Anterior cingulate cortex (tissue), 58 donors: ENCODE measurements at regions not wholly inside any gene's neighbourhood (a gene's known extent, or its start where the extent isn't known, plus 50 kb on each side); places are given as distances from the start of the nearest gene placed in this dataset.
"Not testable (repeated sequence)": the region's sequence is repeated elsewhere in the genome, so short reads cannot be mapped to it uniquely, and the experiment has no call there.

ENCODE experiments used
- DNase-seq, 58 donors: peaks; one replicate each; lab custom pipeline; 2025; lab: John Stamatoyannopoulos, UW

- DNase-seq = no peak
Measured at GRCh38 chr18:30245766-30246455, 796.6 kb downstream of the DSC3 start.

DNA sequence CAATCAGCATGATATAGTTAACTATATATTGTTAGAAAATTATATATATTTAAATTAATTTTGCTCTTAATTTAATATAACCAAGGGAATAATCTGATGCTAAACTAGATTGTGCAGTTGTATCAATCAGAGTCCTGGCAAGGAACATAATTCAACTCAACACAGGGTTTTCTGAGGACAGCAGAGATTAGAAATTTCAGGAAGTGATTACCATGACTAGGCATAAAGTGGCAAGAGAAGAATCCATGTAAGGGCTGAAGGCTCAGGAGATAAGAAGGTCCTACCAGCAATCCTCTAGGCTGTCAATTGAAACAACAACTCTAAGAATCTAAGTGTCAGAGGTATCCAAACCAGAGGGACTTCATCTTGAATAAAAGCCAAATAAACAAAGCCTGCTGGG, 807.8 kb downstream of the DSC3 start:
- DNase-seq = no peak

DNA sequence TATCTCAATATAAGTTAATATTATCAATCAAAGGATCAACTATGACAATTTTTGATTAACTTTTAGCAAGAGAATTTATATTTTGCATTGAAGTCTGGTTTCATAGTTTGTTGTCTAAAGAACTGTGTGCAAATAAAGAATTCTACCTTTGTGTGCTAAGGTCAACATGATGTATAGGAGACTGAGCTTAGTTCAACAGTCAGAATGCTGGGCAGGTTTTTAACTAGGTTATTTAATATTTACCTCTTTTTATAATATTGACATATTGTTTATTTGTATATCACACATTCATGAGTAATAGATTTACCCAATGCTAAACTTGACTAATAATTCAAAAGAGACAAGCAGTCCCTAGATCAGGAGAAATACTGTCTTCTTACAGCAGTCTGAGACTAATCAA, 831.4 kb downstream of the DSC3 start:
- DNase-seq = no peak

DNA sequence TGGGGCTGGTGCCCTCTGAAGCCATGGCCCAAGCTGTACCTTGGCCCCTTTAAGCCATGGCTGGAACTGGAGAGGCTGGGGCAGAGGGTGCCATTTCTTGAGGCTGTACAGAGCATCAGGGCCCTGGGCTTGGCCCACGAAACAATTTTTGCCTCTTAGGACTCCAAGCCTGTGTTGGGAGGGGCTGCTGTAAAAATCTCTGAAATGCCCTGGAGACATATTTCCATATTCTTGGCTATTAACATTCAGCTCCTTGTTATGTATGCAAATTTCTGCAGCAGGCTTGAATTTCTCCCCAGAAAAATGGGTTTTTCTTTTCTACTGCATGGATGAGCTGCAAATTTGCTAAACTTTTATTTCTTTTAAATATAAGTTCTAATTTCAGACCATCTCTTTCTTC, 834.0 kb downstream of the DSC3 start:
- DNase-seq = no peak

DNA sequence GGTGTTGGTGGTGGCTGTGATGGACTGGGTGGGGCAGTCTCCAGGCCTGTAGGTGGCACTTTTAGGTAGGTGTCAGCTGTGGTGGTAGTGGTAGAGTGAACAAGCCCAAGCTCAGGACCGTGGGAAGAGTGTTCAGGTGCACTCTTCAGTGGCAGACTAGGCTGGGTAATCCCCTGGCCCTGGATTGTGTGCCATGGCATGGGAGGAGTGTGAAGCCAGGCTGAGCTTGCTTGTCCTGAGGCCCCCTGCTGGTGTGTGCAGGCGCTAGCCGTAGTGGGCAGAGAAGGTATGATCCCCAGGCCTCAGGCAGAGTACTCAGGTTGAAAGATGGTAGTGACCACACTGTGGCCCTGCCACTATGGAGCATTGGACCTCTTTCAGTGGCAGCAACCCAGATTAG, 850.3 kb downstream of the DSC3 start:
- DNase-seq = no peak

DNA sequence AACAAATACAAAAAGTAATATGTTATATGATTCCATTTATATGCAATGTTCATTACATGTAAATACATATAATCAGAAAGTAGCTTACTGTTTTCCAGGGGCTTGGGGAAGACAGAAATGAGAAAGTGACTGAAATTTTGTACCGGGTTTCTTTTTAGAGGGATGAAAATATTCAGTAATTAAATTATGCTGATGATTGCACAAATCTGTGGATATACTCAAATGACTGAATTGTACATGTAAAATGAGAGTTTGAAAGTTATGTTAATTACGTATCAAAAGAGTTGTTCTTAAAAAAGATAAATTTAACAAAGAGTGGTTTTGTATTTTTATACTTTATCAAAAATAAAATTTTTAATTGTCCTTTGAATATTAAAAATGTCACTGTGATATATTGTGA, 856.3 kb downstream of the DSC3 start:
- DNase-seq = no peak

DNA sequence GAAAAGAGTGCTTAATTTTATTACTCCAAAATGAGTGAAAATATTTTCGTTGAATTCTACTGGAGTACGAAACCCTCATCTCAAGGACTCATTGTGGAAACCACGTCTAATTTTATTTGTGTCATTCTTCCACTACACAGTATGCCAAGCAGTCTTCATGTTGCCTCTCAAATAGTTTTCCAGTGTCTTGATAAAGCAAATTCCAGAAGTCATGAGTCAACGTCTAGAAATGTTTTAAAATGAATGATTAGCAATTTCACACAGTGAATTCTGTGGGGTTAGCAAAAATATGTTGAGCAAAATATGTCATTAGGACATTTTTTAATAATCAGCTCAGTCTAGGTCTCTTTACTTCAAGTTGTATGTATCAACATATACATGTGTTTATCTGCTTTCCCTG, 865.5 kb downstream of the DSC3 start:
- no peak for DNase-seq

- no peak for DNase-seq
Measured at GRCh38 chr18:30175621-30176225, 866.8 kb downstream of the DSC3 start.

- no peak for DNase-seq
Measured at GRCh38 chr18:30175061-30175574, 867.4 kb downstream of the DSC3 start.

DNA sequence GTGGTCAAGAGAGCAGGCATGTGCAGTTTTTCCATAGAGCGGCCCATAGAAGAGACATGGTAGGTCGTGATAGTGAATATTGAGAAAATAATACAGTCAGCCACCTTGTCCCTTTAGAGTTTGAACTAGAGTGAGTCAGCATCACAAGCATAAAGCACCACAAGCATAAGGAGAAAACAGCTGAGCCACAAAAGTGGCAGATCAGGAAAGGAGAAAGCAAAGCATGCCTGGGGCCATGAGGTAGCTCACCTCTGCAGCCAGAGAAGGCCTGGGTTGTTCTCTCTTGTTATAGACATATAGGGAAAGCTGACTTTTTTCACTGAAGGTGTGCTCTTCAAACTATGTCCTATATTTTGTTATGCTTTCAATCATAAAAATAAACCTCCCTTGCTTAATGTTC, 879.0 kb downstream of the DSC3 start:
- no peak for DNase-seq

GRCh38 chr18:30160124-30160523, 882.4 kb downstream of the DSC3 start:
- no peak for DNase-seq

DNA sequence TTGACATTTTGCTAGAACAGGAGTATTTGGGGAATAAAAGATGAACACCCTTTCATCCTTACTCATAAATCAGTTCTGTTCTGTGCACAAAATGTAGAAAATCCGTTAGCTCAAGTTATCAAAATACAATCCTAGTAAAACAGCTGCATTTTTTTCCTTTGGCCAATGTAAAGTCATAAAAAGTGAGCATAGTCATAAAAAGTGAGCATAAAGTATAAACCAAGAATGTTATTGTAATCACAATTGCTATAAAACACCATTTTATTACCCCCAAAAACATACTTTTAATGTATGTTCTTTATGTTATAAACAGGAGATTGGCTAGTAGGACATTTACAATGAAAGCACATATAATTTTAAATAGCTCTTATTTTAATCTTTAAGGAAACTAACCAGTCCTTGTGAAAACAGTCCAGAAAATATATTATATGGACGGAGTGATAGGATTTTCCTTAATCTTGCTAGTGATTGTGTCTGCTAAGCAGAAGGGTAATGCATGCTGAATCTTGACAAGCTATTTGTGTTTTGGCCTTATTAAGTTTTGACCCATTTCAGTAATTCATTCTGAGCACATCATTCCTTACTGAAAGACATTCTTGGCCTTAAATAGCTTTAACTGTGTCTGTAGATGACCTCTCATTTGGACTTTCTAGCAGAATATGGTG, 891.8 kb downstream of the DSC3 start:
- no peak for DNase-seq

DNA sequence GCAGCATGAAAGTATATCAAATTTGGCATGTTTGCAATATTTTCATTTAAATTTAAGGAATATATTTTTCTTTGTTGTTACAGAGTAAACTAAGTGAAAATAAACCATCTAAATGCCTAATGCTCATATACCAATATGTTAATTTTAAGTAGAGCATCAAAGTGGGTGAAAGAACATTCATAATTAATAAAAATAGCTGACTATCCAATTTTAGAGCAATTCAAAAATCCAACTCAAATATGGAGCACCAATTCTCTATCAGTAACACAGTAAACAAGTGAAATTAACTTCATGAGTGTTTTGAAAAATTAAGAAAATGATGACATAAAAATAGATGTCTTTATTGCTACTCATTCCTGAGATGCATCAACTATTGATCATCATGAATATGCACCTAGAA, 893.0 kb downstream of the DSC3 start:
- no peak for DNase-seq

DNA sequence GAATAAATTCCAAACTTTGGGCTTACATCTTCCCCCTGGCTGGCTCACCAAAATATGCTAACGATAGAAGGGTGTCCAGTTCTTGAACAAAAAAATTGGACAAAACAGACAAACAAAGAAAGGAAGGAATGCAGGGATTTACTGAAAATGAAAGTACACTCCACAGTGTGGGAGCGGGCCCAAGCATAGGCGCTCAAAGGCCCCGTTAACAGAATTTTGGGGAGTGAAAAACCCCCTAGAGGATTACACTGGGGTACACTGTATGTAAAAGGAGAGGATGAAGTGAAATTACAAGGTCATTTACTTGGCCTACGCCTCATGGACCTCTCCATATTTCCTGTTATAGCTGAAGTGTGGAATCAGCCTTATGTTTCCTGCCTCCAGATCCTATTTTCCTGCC, 899.7 kb downstream of the DSC3 start:
- no peak for DNase-seq

DNA sequence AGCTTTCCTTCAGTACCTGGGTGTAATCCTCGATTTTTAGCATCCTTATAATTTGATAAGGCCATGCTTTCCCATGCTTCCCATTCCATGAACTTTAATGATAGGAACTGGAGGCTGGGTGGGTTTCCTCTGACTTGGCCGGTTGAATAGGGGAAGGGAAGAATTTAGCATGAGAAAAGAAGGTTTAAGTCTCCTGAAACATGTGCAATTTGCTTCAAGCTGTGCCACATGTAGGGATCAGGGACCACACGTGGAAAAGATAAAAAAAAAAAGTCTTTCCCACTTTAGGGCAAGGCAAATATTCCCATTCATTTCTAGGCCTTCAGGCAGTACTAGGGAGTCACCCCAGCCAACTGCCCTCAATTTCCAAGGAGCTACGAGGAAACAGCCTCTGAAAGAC, 900.3 kb downstream of the DSC3 start:
- DNase-seq = no peak

DNA sequence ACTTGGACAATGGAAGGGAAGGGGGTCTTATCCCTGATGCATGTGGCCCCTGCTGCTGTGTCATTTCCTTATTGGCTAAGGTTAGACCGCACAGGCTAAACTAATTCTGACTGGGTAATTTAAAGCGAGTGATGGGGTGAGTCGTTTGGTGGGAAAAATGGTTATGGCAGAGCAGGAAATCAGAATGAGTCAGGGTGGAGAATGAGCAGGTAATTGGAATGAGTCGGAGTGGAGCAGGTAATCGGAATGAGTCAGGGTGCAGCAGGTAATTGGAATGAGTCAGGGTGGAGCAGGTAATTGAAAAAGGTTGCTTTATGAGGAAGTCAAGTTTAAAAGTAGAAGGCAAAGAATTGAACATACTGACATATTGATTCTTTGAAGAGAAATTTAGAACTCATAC, 901.0 kb downstream of the DSC3 start:
- DNase-seq = not testable (repeated sequence)

DNA sequence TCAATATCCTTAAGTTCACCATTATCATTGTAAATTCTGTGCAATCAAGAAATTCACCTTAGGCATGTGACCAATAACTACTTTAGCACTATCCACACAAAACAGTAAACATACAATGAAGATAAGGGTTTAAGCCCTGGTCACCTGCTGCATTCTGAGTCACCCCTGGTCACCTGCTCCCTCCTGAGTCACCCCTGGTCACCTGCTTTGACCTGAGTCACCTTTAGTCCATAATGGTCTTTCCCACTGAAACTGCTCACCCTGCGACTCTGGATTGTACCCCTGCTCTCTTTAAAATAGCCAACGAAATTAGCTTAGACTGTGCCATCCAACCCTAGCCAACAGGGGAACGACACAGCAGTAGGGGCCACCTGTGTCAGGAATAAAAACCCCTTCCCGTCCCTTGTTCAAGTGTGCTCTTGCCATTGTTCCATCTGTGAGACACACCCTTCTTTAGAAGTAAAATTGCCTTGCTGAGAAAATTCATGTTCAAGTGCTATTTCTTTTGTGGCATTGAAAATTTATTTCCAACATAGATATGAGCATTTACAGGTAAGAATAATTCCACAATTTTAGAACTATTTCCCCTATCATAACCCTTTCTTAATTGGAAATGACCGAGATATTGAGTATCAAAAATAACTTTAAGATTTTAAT, 902.8 kb downstream of the DSC3 start:
- no peak for DNase-seq

- DNase-seq = no peak
Measured at GRCh38 chr18:30135938-30136337, 906.6 kb downstream of the DSC3 start.

GRCh38 chr18:30134020-30134419, 908.5 kb downstream of the DSC3 start:
- no peak for DNase-seq

GRCh38 chr18:30132959-30133358, 909.6 kb downstream of the DSC3 start:
- DNase-seq = no peak

- no peak for DNase-seq
Measured at GRCh38 chr18:30121397-30121796, 921.1 kb downstream of the DSC3 start.
